ENCODE measurements at regions not wholly inside any gene's neighbourhood (a gene's known extent, or its start where the extent isn't known, plus 50 kb on each side); places are given as distances from the start of the nearest gene placed in this dataset.

- Mint-ChIP-seq H3K27me3 (ENCODE audit: insufficient read depth) (no peaks in the 10 kb centered on the region), H3K27ac (0 out of 2 replicates have a peak overlapping the region, but pooled peaks have one; percentile 14), H3K36me3 (ENCODE audit: low read depth) (peaks cover 5% of the 10 kb centered on the region; the same call in 1 of the 2 replicates), H3K9me3 (no peaks in the 10 kb centered on the region), H3K4me3 (no peak overlapping the region), H3K4me1 (ENCODE audit: low read depth) (peaks cover 42% of the 10 kb centered on the region)
- no peak for DNase-seq
- no peak for TF ChIP-seq CTCF (IDR thresholded peaks at IDR 0.05)
Measured at GRCh38 chr17:12521416-12521815, 144.3 kb upstream of the MYOCD start.

- peak overlapping the region; percentile 63 for H3K4me3 Mint-ChIP-seq
- H3K36me3 Mint-ChIP-seq (ENCODE audit: low read depth) = peaks cover 5% of the 10 kb centered on the region; the same call in 1 of the 2 replicates
- no peak for DNase-seq
- no peaks in the 10 kb centered on the region for H3K9me3 Mint-ChIP-seq
- no peaks in the 10 kb centered on the region for H3K27me3 Mint-ChIP-seq (ENCODE audit: insufficient read depth)
- H3K4me1 Mint-ChIP-seq (ENCODE audit: low read depth) = peaks cover 42% of the 10 kb centered on the region
- H3K27ac Mint-ChIP-seq = peak overlapping the region; percentile 62
- no peak for TF ChIP-seq CTCF (IDR thresholded peaks at IDR 0.05)
Measured at GRCh38 chr17:12522336-12522735, 143.4 kb upstream of the MYOCD start.

GRCh38 chr17:12522743-12523183 lies 142.9 kb upstream of the MYOCD start:
- H3K27ac Mint-ChIP-seq = peak overlapping the region; percentile 62
- DNase-seq = peak; percentile 84

GRCh38 chr17:12523244-12523643 lies 142.4 kb upstream of the MYOCD start:
- no peak for TF ChIP-seq CTCF (IDR thresholded peaks at IDR 0.05)
- peak overlapping the region; percentile 63 for H3K4me3 Mint-ChIP-seq
- H3K9me3 Mint-ChIP-seq = no peaks in the 10 kb centered on the region
- no peaks in the 10 kb centered on the region for H3K27me3 Mint-ChIP-seq (ENCODE audit: insufficient read depth)
- H3K4me1 Mint-ChIP-seq (ENCODE audit: low read depth) = peaks cover 42% of the 10 kb centered on the region
- DNase-seq = no peak
- H3K27ac Mint-ChIP-seq = peak overlapping the region; percentile 62
- H3K36me3 Mint-ChIP-seq (ENCODE audit: low read depth) = peaks cover 5% of the 10 kb centered on the region; the same call in 1 of the 2 replicates

More at GRCh38 chr17:12522743-12523183, 142.9 kb upstream of the MYOCD start:
- Mint-ChIP-seq H3K4me3 (peak overlapping the region; percentile 63), H3K9me3 (no peaks in the 10 kb centered on the region), H3K36me3 (ENCODE audit: low read depth) (peaks cover 5% of the 10 kb centered on the region; the same call in 1 of the 2 replicates), H3K27me3 (ENCODE audit: insufficient read depth) (no peaks in the 10 kb centered on the region), H3K4me1 (ENCODE audit: low read depth) (peaks cover 42% of the 10 kb centered on the region)
- TF ChIP-seq CTCF (IDR thresholded peaks at IDR 0.05) = no peak

- no peak for DNase-seq
- H3K9me3 Mint-ChIP-seq = no peaks in the 10 kb centered on the region
- H3K4me1 Mint-ChIP-seq (ENCODE audit: low read depth) = peaks cover 4% of the 10 kb centered on the region
- TF ChIP-seq CTCF (IDR thresholded peaks at IDR 0.05) = no peak
- H3K27me3 Mint-ChIP-seq (ENCODE audit: insufficient read depth) = no peaks in the 10 kb centered on the region
- H3K36me3 Mint-ChIP-seq (ENCODE audit: low read depth) = no peaks in the 10 kb centered on the region
- H3K27ac Mint-ChIP-seq = no peak overlapping the region
- no peak overlapping the region for H3K4me3 Mint-ChIP-seq
Measured at GRCh38 chr17:12528036-12528435, 137.7 kb upstream of the MYOCD start.

- no peaks in the 10 kb centered on the region for H3K36me3 Mint-ChIP-seq (ENCODE audit: low read depth)
- no peak for DNase-seq
- no peak for TF ChIP-seq CTCF (IDR thresholded peaks at IDR 0.05)
- H3K27ac Mint-ChIP-seq = no peak overlapping the region
- no peak overlapping the region for H3K4me3 Mint-ChIP-seq
- H3K27me3 Mint-ChIP-seq (ENCODE audit: insufficient read depth) = peaks cover 2% of the 10 kb centered on the region; the same call in 1 of the 2 replicates
- H3K9me3 Mint-ChIP-seq = no peaks in the 10 kb centered on the region
- no peaks in the 10 kb centered on the region for H3K4me1 Mint-ChIP-seq (ENCODE audit: low read depth)
Measured at GRCh38 chr17:12530161-12530560, 135.5 kb upstream of the MYOCD start.
